ENCODE measurements at regions not wholly inside any gene's neighbourhood (a gene's known extent, or its start where the extent isn't known, plus 50 kb on each side); places are given as distances from the start of the nearest gene placed in this dataset.

GRCh38 chr4:152010710-152011079 lies 249.9 kb upstream of the GATB start:
- Histone ChIP-seq H3K9me3 (no peaks in the 10 kb centered on the region), H3K4me1 (no peaks in the 10 kb centered on the region), H3K27me3 (no peaks in the 10 kb centered on the region), H3K9ac (ENCODE audit: low read depth in 2 of 2, low read length in 2 of 2) (no peak overlapping the region), H3K4me3 (no peak overlapping the region), H3K27ac (no peak overlapping the region), H3K36me3 (no peaks in the 10 kb centered on the region)
- no peak for DNase-seq
- intact Hi-C loops (cut with DNase I), result no loop called here
- TF ChIP-seq CTCF (IDR thresholded peaks at IDR 0.05), result no peak

- no peak for TF ChIP-seq CTCF (IDR thresholded peaks at IDR 0.05)
- DNase-seq, result no peak
- no peak overlapping the region for H3K9ac ChIP-seq (ENCODE audit: low read depth in 2 of 2, low read length in 2 of 2)
- no peaks in the 10 kb centered on the region for H3K27me3 ChIP-seq
- H3K4me3 ChIP-seq, result no peak overlapping the region
- H3K4me1 ChIP-seq, result no peaks in the 10 kb centered on the region
- intact Hi-C loops (cut with DNase I), result no loop called here
- H3K36me3 ChIP-seq, result no peaks in the 10 kb centered on the region
- no peak overlapping the region for H3K27ac ChIP-seq
- H3K9me3 ChIP-seq, result no peaks in the 10 kb centered on the region
Measured at GRCh38 chr4:152009983-152010709, 249.3 kb upstream of the GATB start.

- no peak for DNase-seq
- Histone ChIP-seq H3K9ac (ENCODE audit: low read depth in 2 of 2, low read length in 2 of 2) (no peak overlapping the region), H3K9me3 (no peaks in the 10 kb centered on the region), H3K36me3 (no peaks in the 10 kb centered on the region), H3K4me1 (no peaks in the 10 kb centered on the region), H3K27ac (no peak overlapping the region), H3K4me3 (no peak overlapping the region), H3K27me3 (no peaks in the 10 kb centered on the region)
- intact Hi-C loops (cut with DNase I), result no loop called here
- no peak for TF ChIP-seq CTCF (IDR thresholded peaks at IDR 0.05)
Measured at GRCh38 chr4:152009031-152009670, 248.3 kb upstream of the GATB start.

- Histone ChIP-seq H3K9ac (ENCODE audit: low read depth in 2 of 2, low read length in 2 of 2) (no peak overlapping the region), H3K27ac (no peak overlapping the region), H3K9me3 (no peaks in the 10 kb centered on the region), H3K4me1 (no peaks in the 10 kb centered on the region), H3K36me3 (no peaks in the 10 kb centered on the region), H3K4me3 (no peak overlapping the region), H3K27me3 (no peaks in the 10 kb centered on the region)
- intact Hi-C loops (cut with DNase I), result no loop called here
- TF ChIP-seq CTCF (IDR thresholded peaks at IDR 0.05), result no peak
- no peak for DNase-seq
Measured at GRCh38 chr4:152007111-152007510, 246.3 kb upstream of the GATB start.

DNA sequence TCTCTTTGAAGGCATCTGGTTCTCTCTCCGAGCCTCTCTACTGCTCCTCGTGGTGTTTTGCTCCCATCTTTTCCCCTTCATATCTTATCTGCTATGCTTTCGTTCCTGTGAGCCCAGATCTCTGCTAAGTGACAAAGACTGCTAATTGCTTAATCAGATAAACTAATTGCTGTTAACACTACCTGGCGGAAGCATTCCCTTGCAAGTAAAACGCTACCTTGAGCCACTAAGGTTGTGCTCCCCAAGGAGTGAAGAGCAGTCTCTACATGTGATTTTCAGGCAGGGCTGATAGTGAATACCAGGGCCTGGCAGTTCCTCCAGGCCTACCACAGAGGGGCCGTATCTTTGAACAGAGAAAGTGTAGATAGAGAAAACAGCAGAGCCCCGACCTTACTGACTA lies 244.0 kb upstream of the GATB start:
- DNase-seq, result no peak
- H3K36me3 ChIP-seq, result no peaks in the 10 kb centered on the region
- no peak for TF ChIP-seq CTCF (IDR thresholded peaks at IDR 0.05)
- no peaks in the 10 kb centered on the region for H3K4me1 ChIP-seq
- H3K27me3 ChIP-seq, result no peaks in the 10 kb centered on the region
- no peak overlapping the region for H3K9ac ChIP-seq (ENCODE audit: low read depth in 2 of 2, low read length in 2 of 2)
- H3K4me3 ChIP-seq, result no peak overlapping the region
- intact Hi-C loops (cut with DNase I), result no loop called here
- no peak overlapping the region for H3K27ac ChIP-seq
- H3K9me3 ChIP-seq, result no peaks in the 10 kb centered on the region
